HG03342 (cell line): ENCODE measurements at regions not wholly inside any gene's neighbourhood (a gene's known extent, or its start where the extent isn't known, plus 50 kb on each side); places are given as distances from the start of the nearest gene placed in this dataset.

ENCODE experiments used
- ATAC-seq: cut with Tn5 transposase; IDR thresholded peaks from one replicate; pipeline ENCODE4 v1.9.1; 2021; ENCODE audit warnings: mild to moderate bottlenecking, moderate library complexity; ENCODE audit not compliant: unreplicated experiment

DNA sequence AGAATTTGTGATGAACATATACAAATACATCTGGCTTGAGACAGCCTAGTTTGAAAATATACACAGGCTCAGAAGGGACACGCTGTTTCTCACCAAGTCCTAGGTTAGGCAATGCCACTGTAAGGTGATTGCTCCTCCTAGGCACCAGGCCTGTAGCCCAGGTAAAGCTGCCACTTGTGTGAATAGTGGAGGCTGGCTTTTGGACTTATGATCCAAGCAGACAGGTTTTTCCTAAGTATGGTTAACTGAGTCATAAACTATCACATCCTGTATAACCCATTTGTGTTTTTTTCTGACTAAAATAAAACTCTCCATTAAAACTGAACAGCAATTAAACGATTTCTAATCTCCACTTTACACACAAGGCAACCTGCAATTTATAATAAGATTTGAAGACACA, 81.0 kb downstream of the SEMA4F start:
- ATAC-seq, result no peak

DNA sequence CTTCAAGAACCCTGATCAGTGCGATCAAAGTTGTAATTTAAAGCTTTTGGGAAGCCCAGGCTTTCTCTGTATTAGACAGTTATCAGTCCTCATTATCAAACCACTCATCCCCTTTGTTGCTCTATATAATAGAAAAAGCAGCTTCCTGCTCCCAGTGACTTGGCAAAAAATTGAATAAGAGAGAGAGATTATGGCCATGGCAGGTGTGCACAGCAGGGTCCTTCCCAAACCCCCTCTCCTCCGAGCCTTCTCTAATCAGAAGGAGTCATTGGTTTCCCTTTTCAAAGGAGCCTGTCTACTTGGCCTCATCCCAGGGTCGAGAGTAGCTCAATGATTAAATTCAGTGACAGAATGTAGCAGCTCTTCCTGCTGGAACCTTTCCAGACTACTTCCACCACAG, 81.5 kb downstream of the SEMA4F start:
- no peak for ATAC-seq

DNA sequence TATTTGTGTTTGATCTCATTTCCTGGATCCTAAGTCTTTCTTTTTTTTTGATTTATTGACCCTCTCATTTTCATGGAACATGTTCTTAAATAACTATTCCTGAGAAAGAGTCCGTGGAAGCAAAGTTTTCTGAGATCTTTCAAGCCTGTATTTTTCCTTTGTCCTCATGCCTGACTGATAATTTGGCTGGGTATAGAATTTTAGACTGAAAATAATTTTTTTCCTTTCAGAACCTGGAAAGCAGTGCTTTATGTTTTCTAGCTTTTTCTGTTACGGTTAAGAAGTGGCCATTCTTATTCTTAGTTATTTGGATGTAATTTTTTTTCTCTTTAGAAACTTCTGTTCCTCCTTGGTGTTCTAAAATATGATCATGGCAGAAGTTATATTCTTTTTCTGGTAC, 82.5 kb downstream of the SEMA4F start:
- no peak for ATAC-seq

GRCh38 chr2:74738586-74738985, 84.5 kb downstream of the SEMA4F start:
- ATAC-seq, result no peak

DNA sequence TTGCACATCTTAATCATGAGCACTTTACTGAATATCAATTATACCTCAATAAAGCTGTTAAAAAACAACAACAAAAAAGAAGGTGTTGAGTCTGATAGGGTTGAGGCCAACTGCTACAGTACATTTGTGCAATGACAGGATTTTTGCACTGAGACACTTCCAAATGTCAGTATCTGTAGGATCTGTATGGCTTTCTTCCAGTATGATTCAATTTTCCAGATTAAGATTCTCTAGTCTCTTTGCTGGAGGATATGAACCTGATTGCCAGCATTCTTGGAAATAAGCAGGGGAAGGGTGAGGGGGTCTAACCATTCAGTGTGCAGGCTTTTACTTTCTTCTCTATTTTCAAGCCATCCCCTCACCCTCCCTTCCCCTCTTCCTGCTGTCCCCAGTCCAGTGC, 85.1 kb downstream of the SEMA4F start:
- ATAC-seq, result no peak

- ATAC-seq, result no peak
These were observed 85.7 kb downstream of the SEMA4F start for GRCh38 chr2:74739733-74740241.

DNA sequence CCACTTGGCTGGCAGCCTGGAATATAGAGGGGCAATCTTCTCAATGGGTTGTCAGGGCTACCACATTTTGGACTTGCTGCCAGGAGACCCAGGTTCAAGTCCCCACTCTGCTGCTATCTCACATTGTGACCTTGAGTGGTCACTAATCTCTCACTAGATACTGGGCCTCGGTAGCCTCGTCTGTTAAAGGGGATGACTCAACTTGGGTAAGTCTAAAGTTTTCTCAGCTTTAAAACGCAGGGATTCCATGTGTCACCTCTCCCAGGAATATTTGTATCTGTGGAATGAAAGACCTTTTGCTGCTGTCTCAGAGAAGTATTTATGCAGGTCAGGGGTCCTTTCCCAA, 86.3 kb downstream of the SEMA4F start:
- no peak for ATAC-seq

GRCh38 chr2:74740741-74741431, 86.8 kb downstream of the SEMA4F start:
- no peak for ATAC-seq

- no peak for ATAC-seq
These were observed 87.6 kb downstream of the SEMA4F start for GRCh38 chr2:74741629-74742028.

- no peak for ATAC-seq
These were observed 88.4 kb downstream of the SEMA4F start for GRCh38 chr2:74742471-74742870.

GRCh38 chr2:74743039-74743438, 89.0 kb downstream of the SEMA4F start:
- no peak for ATAC-seq

GRCh38 chr2:74743778-74744177, 89.7 kb downstream of the SEMA4F start:
- no peak for ATAC-seq

DNA sequence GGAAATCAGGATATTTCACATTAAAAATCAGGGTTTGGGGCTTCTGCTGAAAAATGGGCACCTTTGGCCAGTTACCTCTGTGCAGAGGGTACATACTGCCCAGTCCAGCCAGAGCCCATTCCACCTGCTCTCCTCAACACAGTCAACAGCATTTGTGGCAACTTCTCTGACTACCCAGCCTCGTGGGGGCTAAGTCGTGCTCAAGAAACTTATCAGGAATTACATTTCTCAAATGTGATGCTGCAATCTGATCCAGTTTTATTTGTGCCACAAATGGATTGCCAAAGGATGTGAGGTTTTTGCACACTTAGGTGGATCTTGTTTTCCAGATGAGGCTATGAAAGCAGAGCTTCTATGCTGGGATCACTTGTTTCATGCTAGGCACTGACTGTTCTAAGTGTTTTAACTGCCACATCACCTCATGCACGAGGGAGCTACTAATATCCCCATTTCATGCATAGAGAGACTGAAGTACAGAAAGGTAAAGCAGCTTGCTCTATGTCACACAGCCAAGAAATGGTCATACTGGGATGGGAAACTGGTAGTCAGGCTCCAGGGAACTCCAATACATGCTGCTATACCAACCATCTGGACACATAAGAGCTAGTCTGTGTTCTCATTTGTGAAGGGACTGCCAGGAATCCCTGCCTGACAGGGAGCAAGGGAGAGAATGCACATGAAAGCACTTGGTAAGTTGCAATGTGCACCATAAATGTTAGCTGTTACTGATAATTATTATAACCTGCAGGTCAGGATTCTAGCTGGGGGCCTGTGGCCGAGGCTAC, 89.0 kb upstream of the HK2 start:
- no peak for ATAC-seq

DNA sequence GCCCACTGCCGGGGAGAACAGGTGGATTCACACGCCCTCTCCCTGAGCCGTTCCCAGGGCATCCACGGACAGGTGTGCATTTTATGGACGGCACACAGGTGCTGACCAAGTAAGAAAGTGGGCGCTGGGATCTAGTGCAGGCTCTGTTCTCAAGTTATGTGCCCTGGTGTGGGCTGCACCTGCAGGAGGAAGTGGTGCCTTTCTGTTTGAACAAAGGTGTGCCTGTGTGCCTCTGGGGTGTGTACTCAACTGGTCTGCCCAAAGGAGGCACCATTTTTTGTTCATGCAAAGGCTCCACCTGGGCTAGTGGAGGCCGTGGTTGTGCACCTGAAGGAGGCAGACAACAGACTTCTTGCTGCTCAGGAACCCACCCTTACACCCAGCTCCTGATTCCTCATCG, 88.2 kb upstream of the HK2 start:
- no peak for ATAC-seq

DNA sequence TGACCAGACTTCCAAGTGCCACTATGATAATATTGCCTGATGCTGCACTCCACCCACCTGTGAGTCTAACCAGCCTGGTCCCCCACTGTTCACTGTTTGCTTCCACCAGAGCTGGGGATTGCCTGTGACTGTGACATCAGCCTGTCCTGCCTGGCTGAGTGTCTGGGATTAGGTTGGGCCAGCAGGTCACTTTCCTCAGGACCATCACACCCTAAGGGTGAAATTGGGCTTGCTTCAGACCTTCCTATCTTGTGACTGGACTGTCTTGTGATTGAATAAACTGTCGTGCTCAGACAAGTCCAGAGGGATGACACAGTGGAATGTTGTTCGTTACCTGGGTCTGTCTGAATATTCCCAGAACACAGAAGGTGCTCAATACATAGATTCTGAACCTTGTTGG, 87.4 kb upstream of the HK2 start:
- no peak for ATAC-seq

- no peak for ATAC-seq
These were observed 86.4 kb upstream of the HK2 start for GRCh38 chr2:74747411-74748080.

GRCh38 chr2:74748665-74749064, 85.3 kb upstream of the HK2 start:
- ATAC-seq, result no peak

- no peak for ATAC-seq
These were observed 84.5 kb upstream of the HK2 start for GRCh38 chr2:74749432-74749831.

DNA sequence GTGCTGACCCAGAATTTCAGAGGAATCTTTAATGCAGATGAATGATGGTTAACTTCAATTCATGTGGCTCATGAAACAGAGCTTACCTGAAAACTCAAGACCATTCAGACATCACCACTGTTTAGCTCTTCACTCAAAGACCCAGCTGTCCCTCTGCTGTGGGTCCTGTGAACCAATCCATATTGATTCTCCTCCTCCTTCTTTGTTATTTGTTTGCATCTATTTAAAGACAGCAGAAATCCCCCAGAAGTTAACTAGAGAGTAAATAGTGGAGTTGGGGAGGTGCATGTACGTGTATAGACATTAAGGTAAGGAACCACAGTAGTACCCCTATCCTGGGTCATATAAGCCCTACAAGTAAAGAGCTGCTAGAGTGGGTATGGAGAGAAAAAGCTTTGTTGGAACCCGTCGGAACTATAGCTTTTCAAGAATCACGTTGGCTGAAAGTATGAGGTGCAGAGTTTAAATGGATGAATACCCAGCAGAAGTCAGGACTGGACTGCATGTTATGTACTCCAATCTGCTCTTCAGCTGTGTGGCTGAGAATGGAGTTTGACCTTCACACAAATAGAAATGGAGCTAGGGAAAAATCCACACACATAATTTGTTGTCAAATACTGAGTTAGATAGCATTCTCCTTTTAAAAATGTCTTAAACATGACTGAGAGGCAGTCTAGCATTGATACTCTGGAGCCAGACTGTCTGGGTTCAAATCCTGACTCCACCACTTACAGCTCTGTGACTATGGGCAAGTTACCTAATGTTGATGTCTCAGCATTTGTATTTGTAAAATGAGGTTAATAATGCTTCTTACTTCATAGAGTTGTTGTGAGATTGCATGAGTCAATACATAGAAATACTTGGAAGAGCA, 81.7 kb upstream of the HK2 start:
- ATAC-seq, result no peak

- no peak for ATAC-seq
These were observed 78.5 kb upstream of the HK2 start for GRCh38 chr2:74755386-74755785.

GRCh38 chr2:74756356-74756890, 77.5 kb upstream of the HK2 start:
- ATAC-seq, result peak; percentile 94
